ENCODE measurements at regions not wholly inside any gene's neighbourhood (a gene's known extent, or its start where the extent isn't known, plus 50 kb on each side); places are given as distances from the start of the nearest gene placed in this dataset.
"Not testable (repeated sequence)": the region's sequence is repeated elsewhere in the genome, so short reads cannot be mapped to it uniquely, and the experiment has no call there.

GRCh38 chr7:73244782-73245311 lies 63.8 kb downstream of the NSUN5 start:
- H3K9me3 ChIP-seq (ENCODE audit: control insufficient read depth, insufficient read depth, low read length); H3K36me3 ChIP-seq (ENCODE audit: insufficient read depth, low read length); H3K9ac ChIP-seq (ENCODE audit: low read depth, low read length); H3K4me1 ChIP-seq (ENCODE audit: insufficient read depth, low read length): not testable (repeated sequence)

- H3K9ac ChIP-seq (ENCODE audit: low read depth, low read length) = peak overlapping the region; percentile 30; the same call in 1 of the 2 replicates
- not testable (repeated sequence) for H3K9me3 ChIP-seq (ENCODE audit: control insufficient read depth, insufficient read depth, low read length); H3K4me1 ChIP-seq (ENCODE audit: insufficient read depth, low read length); H3K36me3 ChIP-seq (ENCODE audit: insufficient read depth, low read length)
These were observed 73.5 kb downstream of the NSUN5 start for GRCh38 chr7:73234994-73235717.

GRCh38 chr7:73225745-73226144 lies 82.9 kb downstream of the NSUN5 start:
- H3K9ac ChIP-seq (ENCODE audit: low read depth, low read length); H3K4me1 ChIP-seq (ENCODE audit: insufficient read depth, low read length); H3K36me3 ChIP-seq (ENCODE audit: insufficient read depth, low read length); H3K9me3 ChIP-seq (ENCODE audit: control insufficient read depth, insufficient read depth, low read length): not testable (repeated sequence)

GRCh38 chr7:73221724-73222123 lies 86.9 kb downstream of the NSUN5 start:
- H3K4me1 ChIP-seq (ENCODE audit: insufficient read depth, low read length); H3K9me3 ChIP-seq (ENCODE audit: control insufficient read depth, insufficient read depth, low read length); H3K9ac ChIP-seq (ENCODE audit: low read depth, low read length); H3K36me3 ChIP-seq (ENCODE audit: insufficient read depth, low read length): not testable (repeated sequence)

- not testable (repeated sequence) for H3K9me3 ChIP-seq (ENCODE audit: control insufficient read depth, insufficient read depth, low read length); H3K36me3 ChIP-seq (ENCODE audit: insufficient read depth, low read length); H3K4me1 ChIP-seq (ENCODE audit: insufficient read depth, low read length); H3K9ac ChIP-seq (ENCODE audit: low read depth, low read length)
These were observed 87.8 kb downstream of the NSUN5 start for GRCh38 chr7:73220766-73221370.

- H3K4me1 ChIP-seq (ENCODE audit: insufficient read depth, low read length); H3K9ac ChIP-seq (ENCODE audit: low read depth, low read length); H3K36me3 ChIP-seq (ENCODE audit: insufficient read depth, low read length); H3K9me3 ChIP-seq (ENCODE audit: control insufficient read depth, insufficient read depth, low read length): not testable (repeated sequence)
These were observed 88.3 kb downstream of the NSUN5 start for GRCh38 chr7:73220357-73220756.

GRCh38 chr7:73218802-73219201 lies 89.8 kb downstream of the NSUN5 start:
- H3K9ac ChIP-seq (ENCODE audit: low read depth, low read length); H3K9me3 ChIP-seq (ENCODE audit: control insufficient read depth, insufficient read depth, low read length); H3K36me3 ChIP-seq (ENCODE audit: insufficient read depth, low read length); H3K4me1 ChIP-seq (ENCODE audit: insufficient read depth, low read length): not testable (repeated sequence)

GRCh38 chr7:73216046-73216675 lies 92.5 kb downstream of the NSUN5 start:
- H3K36me3 ChIP-seq (ENCODE audit: insufficient read depth, low read length); H3K9ac ChIP-seq (ENCODE audit: low read depth, low read length); H3K4me1 ChIP-seq (ENCODE audit: insufficient read depth, low read length); H3K9me3 ChIP-seq (ENCODE audit: control insufficient read depth, insufficient read depth, low read length): not testable (repeated sequence)

- H3K9me3 ChIP-seq (ENCODE audit: control insufficient read depth, insufficient read depth, low read length); H3K4me1 ChIP-seq (ENCODE audit: insufficient read depth, low read length); H3K36me3 ChIP-seq (ENCODE audit: insufficient read depth, low read length); H3K9ac ChIP-seq (ENCODE audit: low read depth, low read length): not testable (repeated sequence)
These were observed 93.4 kb downstream of the NSUN5 start for GRCh38 chr7:73215232-73215631.

- not testable (repeated sequence) for H3K36me3 ChIP-seq (ENCODE audit: insufficient read depth, low read length); H3K9ac ChIP-seq (ENCODE audit: low read depth, low read length); H3K9me3 ChIP-seq (ENCODE audit: control insufficient read depth, insufficient read depth, low read length); H3K4me1 ChIP-seq (ENCODE audit: insufficient read depth, low read length)
These were observed 94.2 kb downstream of the NSUN5 start for GRCh38 chr7:73214471-73214870.

- H3K4me1 ChIP-seq (ENCODE audit: insufficient read depth, low read length); H3K36me3 ChIP-seq (ENCODE audit: insufficient read depth, low read length); H3K9me3 ChIP-seq (ENCODE audit: control insufficient read depth, insufficient read depth, low read length); H3K9ac ChIP-seq (ENCODE audit: low read depth, low read length): not testable (repeated sequence)
These were observed 95.5 kb downstream of the NSUN5 start for GRCh38 chr7:73213076-73213475.

- H3K36me3 ChIP-seq (ENCODE audit: insufficient read depth, low read length); H3K9ac ChIP-seq (ENCODE audit: low read depth, low read length); H3K9me3 ChIP-seq (ENCODE audit: control insufficient read depth, insufficient read depth, low read length); H3K4me1 ChIP-seq (ENCODE audit: insufficient read depth, low read length): not testable (repeated sequence)
These were observed 103.0 kb downstream of the NSUN5 start for GRCh38 chr7:73205594-73205993.

- not testable (repeated sequence) for H3K4me1 ChIP-seq (ENCODE audit: insufficient read depth, low read length); H3K9me3 ChIP-seq (ENCODE audit: control insufficient read depth, insufficient read depth, low read length); H3K36me3 ChIP-seq (ENCODE audit: insufficient read depth, low read length); H3K9ac ChIP-seq (ENCODE audit: low read depth, low read length)
These were observed 103.7 kb downstream of the NSUN5 start for GRCh38 chr7:73204898-73205297.

GRCh38 chr7:73203312-73203711 lies 105.3 kb downstream of the NSUN5 start:
- H3K9me3 ChIP-seq (ENCODE audit: control insufficient read depth, insufficient read depth, low read length); H3K36me3 ChIP-seq (ENCODE audit: insufficient read depth, low read length); H3K9ac ChIP-seq (ENCODE audit: low read depth, low read length); H3K4me1 ChIP-seq (ENCODE audit: insufficient read depth, low read length): not testable (repeated sequence)

GRCh38 chr7:73201264-73201663 lies 107.4 kb downstream of the NSUN5 start:
- not testable (repeated sequence) for H3K36me3 ChIP-seq (ENCODE audit: insufficient read depth, low read length); H3K9me3 ChIP-seq (ENCODE audit: control insufficient read depth, insufficient read depth, low read length); H3K9ac ChIP-seq (ENCODE audit: low read depth, low read length); H3K4me1 ChIP-seq (ENCODE audit: insufficient read depth, low read length)
